ENCODE measurements at regions not wholly inside any gene's neighbourhood (a gene's known extent, or its start where the extent isn't known, plus 50 kb on each side); places are given as distances from the start of the nearest gene placed in this dataset.

DNA sequence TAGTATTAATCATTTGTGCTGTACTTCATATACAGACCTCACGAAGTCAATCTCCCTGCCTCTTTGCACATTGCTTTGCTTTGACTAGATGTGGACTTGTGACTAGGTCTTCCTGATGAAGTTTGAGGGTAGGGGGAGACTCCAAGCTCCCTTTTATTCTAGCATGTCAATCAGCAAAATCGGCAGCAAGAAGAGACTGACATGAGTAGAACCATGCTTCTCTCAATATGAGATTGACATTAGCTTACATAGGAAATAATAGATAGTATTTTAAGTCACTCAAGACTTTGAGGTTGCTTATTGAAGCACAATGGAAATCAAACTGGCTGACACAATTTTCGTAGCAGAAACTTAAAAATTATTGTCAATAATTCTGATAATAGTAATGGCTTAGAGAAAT is 866.4 kb upstream of the ADAMTS5 start (continued):
- TF ChIP-seq, protein P1, sequence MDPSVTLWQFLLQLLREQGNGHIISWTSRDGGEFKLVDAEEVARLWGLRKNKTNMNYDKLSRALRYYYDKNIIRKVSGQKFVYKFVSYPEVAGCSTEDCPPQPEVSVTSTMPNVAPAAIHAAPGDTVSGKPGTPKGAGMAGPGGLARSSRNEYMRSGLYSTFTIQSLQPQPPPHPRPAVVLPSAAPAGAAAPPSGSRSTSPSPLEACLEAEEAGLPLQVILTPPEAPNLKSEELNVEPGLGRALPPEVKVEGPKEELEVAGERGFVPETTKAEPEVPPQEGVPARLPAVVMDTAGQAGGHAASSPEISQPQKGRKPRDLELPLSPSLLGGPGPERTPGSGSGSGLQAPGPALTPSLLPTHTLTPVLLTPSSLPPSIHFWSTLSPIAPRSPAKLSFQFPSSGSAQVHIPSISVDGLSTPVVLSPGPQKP (CRISPR knock-in tag; IDR thresholded peaks at IDR 0.05): no peak
- TF ChIP-seq ZNF354B (CRISPR knock-in tag; IDR thresholded peaks at IDR 0.05) (no peak), SUPT5H (IDR thresholded peaks at IDR 0.05) (no peak), POLR2G (IDR thresholded peaks at IDR 0.05; ENCODE audit: low read depth, low read length) (no peak)

DNA sequence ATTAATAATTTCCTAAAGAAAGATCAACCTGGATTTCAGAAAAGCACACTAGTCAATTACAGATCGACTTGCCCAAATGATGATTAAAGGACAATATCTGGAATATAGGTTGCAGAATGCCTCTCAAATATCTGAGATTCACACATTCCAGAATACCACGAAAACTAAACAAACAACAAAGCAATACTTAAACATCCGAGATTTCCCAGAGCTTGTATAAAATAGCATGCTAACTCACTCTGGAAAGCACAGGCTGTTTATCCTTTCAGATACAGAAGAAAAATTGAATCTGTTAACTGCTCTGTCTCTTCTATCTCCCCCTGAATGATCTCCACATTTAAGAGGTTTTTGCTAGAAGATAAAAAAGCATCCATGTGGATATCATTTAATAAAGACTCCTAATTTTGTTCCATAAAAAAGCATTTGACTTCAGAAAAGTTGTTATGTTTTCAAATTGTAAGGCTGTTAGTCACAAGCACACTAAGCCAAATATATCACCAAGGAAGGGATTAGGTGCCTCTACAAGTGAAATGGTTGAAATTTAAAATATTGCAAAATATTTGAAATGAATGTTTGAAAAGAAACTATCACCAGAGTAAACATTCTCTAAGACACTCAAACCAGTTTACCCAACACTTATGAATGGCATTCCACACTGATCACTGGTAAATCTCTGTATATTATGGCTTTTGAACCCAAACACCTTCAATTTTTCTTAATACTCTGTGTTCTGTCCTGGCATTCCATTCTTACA is 865.1 kb upstream of the ADAMTS5 start:
- WGBS (ENCODE audit: insufficient coverage, low coverage, missing lambda C conversion rate): 0% methylated on average over 3 of the region's 3 CpGs
- Histone ChIP-seq H2AFZ (ENCODE audit: low read depth, low read length) (no peak overlapping the region), H4K20me1 (replicated peaks; ENCODE audit: control insufficient read depth, insufficient read depth, low read length) (no peaks in the 10 kb centered on the region), H3K79me2 (ENCODE audit: control insufficient read depth, insufficient read depth, low read length) (no peaks in the 10 kb centered on the region), H3K9me1 (ENCODE audit: control insufficient read depth, insufficient read depth, low read length) (no peaks in the 10 kb centered on the region), H3K4me3 (no peak overlapping the region), H3K36me3 (ENCODE audit: control insufficient read depth, insufficient read depth, low read length) (no peaks in the 10 kb centered on the region), H3K27ac (ENCODE audit: extremely low read depth, low read depth, low read length) (no peak overlapping the region), H3K9me3 (replicated peaks; ENCODE audit: control insufficient read depth, insufficient read depth, low read depth, low read length) (0 out of 2 replicates have a peak, but pooled peaks cover 1% of the 10 kb centered on the region), H3K4me2 (ENCODE audit: insufficient read depth, low read length) (no peak overlapping the region), H3K9ac (ENCODE audit: insufficient read depth in 1 of 2, low read depth in 2 of 2, low read length in 2 of 2) (no peak overlapping the region), H3K4me1 (replicated peaks in 1 of 2; ENCODE audit: control insufficient read depth in 2 of 2, insufficient read depth in 2 of 2, low read length in 2 of 2) (no peaks in the 10 kb centered on the region), H3K27me3 (ENCODE audit: control insufficient read depth in 2 of 2, insufficient read depth in 2 of 2, low read length in 2 of 2) (no peaks in the 10 kb centered on the region)
- CTCF ChIA-PET (ENCODE audit: low intra/inter-chr PET ratio): no interaction called here
- in situ Hi-C loops (cut with MboI): no loop called here
- DNase-seq (ENCODE audit: extremely low read depth in 1 of 4, low spot score in 3 of 4) (no peak), FAIRE-seq (no peak), ATAC-seq (no peak)
- intact Hi-C loops (cut with micrococcal nuclease): no loop called here
- BruUV-seq (replicated peaks): no TSS peak
- POLR2A ChIA-PET: no interaction called here
- TF ChIP-seq BMI1 (IDR thresholded peaks at IDR 0.05; ENCODE audit: low read length) (no peak), KDM2B (CRISPR knock-in tag; IDR thresholded peaks at IDR 0.05) (no peak), GATAD2A (IDR thresholded peaks at IDR 0.05) (no peak), C11orf30 (IDR thresholded peaks at IDR 0.05; ENCODE audit: low read depth) (no peak), FOXA3 (CRISPR knock-in tag; conservative IDR thresholded peaks at IDR 0.05 in 1 of 2, IDR thresholded peaks at IDR 0.05 in 1 of 2) (no peak), RBM14 (IDR thresholded peaks at IDR 0.05; ENCODE audit: borderline replicate concordance, insufficient read depth, low read depth, low read length) (no peak), RBM34 (IDR thresholded peaks at IDR 0.05; ENCODE audit: borderline replicate concordance, insufficient read depth, low read length) (no peak), E2F3 (CRISPR knock-in tag; IDR thresholded peaks at IDR 0.05) (no peak), RBBP5 (IDR thresholded peaks at IDR 0.05; ENCODE audit: borderline replicate concordance, insufficient read depth, low read length, poor library complexity, severe bottlenecking) (no peak), ZNF445 (CRISPR knock-in tag; IDR thresholded peaks at IDR 0.05; ENCODE audit: low read depth) (no peak)
- TF ChIP-seq, protein P2, sequence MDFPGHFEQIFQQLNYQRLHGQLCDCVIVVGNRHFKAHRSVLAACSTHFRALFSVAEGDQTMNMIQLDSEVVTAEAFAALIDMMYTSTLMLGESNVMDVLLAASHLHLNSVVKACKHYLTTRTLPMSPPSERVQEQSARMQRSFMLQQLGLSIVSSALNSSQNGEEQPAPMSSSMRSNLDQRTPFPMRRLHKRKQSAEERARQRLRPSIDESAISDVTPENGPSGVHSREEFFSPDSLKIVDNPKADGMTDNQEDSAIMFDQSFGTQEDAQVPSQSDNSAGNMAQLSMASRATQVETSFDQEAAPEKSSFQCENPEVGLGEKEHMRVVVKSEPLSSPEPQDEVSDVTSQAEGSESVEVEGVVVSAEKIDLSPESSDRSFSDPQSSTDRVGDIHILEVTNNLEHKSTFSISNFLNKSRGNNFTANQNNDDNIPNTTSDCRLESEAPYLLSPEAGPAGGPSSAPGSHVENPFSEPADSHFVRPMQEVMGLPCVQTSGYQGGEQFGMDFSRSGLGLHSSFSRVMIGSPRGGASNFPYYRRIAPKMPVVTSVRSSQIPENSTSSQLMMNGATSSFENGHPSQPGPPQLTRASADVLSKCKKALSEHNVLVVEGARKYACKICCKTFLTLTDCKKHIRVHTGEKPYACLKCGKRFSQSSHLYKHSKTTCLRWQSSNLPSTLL (IDR thresholded peaks at IDR 0.05): no peak
- TF ChIP-seq, protein P3, sequence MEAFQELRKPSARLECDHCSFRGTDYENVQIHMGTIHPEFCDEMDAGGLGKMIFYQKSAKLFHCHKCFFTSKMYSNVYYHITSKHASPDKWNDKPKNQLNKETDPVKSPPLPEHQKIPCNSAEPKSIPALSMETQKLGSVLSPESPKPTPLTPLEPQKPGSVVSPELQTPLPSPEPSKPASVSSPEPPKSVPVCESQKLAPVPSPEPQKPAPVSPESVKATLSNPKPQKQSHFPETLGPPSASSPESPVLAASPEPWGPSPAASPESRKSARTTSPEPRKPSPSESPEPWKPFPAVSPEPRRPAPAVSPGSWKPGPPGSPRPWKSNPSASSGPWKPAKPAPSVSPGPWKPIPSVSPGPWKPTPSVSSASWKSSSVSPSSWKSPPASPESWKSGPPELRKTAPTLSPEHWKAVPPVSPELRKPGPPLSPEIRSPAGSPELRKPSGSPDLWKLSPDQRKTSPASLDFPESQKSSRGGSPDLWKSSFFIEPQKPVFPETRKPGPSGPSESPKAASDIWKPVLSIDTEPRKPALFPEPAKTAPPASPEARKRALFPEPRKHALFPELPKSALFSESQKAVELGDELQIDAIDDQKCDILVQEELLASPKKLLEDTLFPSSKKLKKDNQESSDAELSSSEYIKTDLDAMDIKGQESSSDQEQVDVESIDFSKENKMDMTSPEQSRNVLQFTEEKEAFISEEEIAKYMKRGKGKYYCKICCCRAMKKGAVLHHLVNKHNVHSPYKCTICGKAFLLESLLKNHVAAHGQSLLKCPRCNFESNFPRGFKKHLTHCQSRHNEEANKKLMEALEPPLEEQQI (IDR thresholded peaks at IDR 0.05): no peak
